Neural progenitor cell (in vitro differentiated cells): ENCODE measurements at regions not wholly inside any gene's neighbourhood (a gene's known extent, or its start where the extent isn't known, plus 50 kb on each side); places are given as distances from the start of the nearest gene placed in this dataset.

ENCODE experiments used
- CTCF ChIP-seq: fragments of 200-600 bp; sonication (generic); IDR thresholded peaks from 2 replicates; pipeline ENCODE4 v1.5.1; 2017; ENCODE audit warnings: antibody characterized with exemption, mild to moderate bottlenecking
- EZH2 ChIP-seq: fragments of 200-600 bp; sonication (generic); IDR thresholded peaks from 2 replicates; pipeline ENCODE4 v1.6.1; 2017; ENCODE audit warnings: antibody characterized with exemption, mild to moderate bottlenecking, moderate library complexity
- EZH2phosphoT487 ChIP-seq: fragments of 200-600 bp; sonication (generic); IDR thresholded peaks from 2 replicates; pipeline ENCODE4 v1.6.1; 2017; ENCODE audit warnings: antibody characterized with exemption

DNA sequence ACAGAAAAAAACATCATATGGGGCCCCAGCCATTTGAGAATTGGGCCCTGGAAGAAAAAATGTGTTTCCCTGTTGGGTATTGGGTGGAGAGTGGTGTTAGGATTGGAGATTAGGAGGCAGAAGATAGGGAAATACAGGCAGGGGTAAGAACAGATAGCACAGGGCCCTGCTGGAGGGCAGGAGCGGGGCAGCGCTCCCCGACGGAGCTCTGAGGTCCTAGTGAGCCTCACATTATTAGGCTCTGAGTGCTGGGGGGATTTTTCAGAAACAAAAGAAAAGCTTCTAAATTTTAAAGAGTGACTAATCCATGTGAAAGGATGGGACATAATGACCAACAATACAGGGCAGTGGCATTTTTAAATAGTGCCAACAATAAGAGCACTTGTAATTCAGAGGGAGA lies 241.2 kb downstream of the SOX2 start:
- TF ChIP-seq CTCF (no peak), EZH2 (no peak), EZH2phosphoT487 (no peak)
